Cardiac muscle cell (in vitro differentiated cells and primary cell): ENCODE measurements at regions not wholly inside any gene's neighbourhood (a gene's known extent, or its start where the extent isn't known, plus 50 kb on each side); places are given as distances from the start of the nearest gene placed in this dataset.
"Not testable (repeated sequence)": the region's sequence is repeated elsewhere in the genome, so short reads cannot be mapped to it uniquely, and the experiment has no call there.

ENCODE experiments used
- DNase-seq, 2 donors: peaks; one replicate each; pipeline versions ENCODE4 v3.0.0 to v3.0.0-alpha.2; 2010 to 2017; ENCODE audit warnings: low read depth in 1 of 2, low spot score in 1 of 2
- H3K27ac ChIP-seq: fragments of 200-600 bp; sonication (generic); 2 replicates; pipeline ENCODE4 v1.5.1; 2016
- H3K27me3 ChIP-seq: fragments of 200-600 bp; sonication (generic); 2 replicates; pipeline ENCODE4 v1.6.0; 2016; ENCODE audit warnings: control low read depth
- H3K36me3 ChIP-seq: fragments of 200-600 bp; sonication (generic); 2 replicates; pipeline ENCODE4 v1.5.1; 2016; ENCODE audit warnings: control low read depth
- H3K4me1 ChIP-seq: fragments of 200-600 bp; sonication (generic); 2 replicates; pipeline ENCODE4 v1.8.1; 2017; ENCODE audit warnings: low read depth, mild to moderate bottlenecking, mixed run types
- H3K4me3 ChIP-seq: fragments of 200-600 bp; sonication (generic); 2 replicates; pipeline ENCODE4 v1.5.1; 2016; ENCODE audit warnings: mild to moderate bottlenecking
- H3K9me3 ChIP-seq: fragments of 200-600 bp; sonication (generic); 2 replicates; pipeline ENCODE4 v1.5.1; 2017; ENCODE audit warnings: low read depth, mild to moderate bottlenecking, control low read depth
- TF ChIP-seq, protein P1 (sequence below): IDR thresholded peaks from 2 replicates; pipeline ENCODE4 v1.5.1; 2012; ENCODE audit warnings: low read depth, mild to moderate bottlenecking, low read length

DNA sequence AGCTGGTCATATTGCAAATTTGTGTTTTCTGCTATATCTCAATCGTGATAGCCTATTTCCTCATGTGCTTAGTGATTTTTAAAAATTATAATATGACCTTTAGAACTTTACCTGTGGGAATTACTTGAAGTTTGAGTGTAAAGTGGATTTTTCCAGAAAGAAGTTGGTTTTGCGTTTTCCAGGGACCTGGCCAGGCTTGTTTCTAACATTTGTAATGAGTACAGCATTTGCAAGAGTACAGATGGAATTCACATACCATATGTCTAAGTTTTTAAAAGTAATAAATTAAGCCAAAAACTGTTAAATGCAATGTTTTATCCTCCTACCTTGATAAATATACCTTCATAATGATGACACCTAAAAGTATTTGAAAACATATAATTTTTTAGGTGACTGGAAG lies 443.2 kb downstream of the REEP3 start:
- no peaks in the 10 kb centered on the region for H3K9me3 ChIP-seq
- TF ChIP-seq, protein P1, sequence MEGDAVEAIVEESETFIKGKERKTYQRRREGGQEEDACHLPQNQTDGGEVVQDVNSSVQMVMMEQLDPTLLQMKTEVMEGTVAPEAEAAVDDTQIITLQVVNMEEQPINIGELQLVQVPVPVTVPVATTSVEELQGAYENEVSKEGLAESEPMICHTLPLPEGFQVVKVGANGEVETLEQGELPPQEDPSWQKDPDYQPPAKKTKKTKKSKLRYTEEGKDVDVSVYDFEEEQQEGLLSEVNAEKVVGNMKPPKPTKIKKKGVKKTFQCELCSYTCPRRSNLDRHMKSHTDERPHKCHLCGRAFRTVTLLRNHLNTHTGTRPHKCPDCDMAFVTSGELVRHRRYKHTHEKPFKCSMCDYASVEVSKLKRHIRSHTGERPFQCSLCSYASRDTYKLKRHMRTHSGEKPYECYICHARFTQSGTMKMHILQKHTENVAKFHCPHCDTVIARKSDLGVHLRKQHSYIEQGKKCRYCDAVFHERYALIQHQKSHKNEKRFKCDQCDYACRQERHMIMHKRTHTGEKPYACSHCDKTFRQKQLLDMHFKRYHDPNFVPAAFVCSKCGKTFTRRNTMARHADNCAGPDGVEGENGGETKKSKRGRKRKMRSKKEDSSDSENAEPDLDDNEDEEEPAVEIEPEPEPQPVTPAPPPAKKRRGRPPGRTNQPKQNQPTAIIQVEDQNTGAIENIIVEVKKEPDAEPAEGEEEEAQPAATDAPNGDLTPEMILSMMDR, result no peak
- H3K4me3 ChIP-seq, result no peak overlapping the region
- no peak overlapping the region for H3K27ac ChIP-seq
- H3K27me3 ChIP-seq, result no peaks in the 10 kb centered on the region
- no peaks in the 10 kb centered on the region for H3K4me1 ChIP-seq
- no peak for DNase-seq
- H3K36me3 ChIP-seq, result no peaks in the 10 kb centered on the region

DNA sequence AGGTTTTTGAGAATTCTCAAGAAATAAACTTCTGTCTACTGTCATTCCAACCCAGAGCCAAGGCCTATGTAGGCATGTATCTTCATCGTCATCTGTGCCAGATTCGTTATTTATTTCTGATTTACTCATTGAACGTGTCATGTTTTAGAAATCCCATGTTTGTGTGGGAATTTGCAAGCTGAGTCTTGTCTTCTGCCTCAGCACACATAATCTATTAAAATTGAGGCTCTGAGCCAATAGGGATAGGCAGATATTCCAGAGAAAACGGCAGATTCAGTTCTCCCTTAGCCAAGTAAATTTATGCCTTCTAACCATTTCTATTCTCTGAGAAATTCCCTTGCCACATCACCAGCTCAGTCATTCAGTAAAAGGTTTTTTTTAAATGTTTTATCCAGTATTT lies 444.6 kb downstream of the REEP3 start:
- H3K27ac ChIP-seq, result no peak overlapping the region
- TF ChIP-seq, protein P1, result no peak
- no peaks in the 10 kb centered on the region for H3K36me3 ChIP-seq
- DNase-seq, result no peak
- H3K9me3 ChIP-seq, result no peaks in the 10 kb centered on the region
- no peaks in the 10 kb centered on the region for H3K4me1 ChIP-seq
- no peaks in the 10 kb centered on the region for H3K27me3 ChIP-seq
- H3K4me3 ChIP-seq, result no peak overlapping the region

DNA sequence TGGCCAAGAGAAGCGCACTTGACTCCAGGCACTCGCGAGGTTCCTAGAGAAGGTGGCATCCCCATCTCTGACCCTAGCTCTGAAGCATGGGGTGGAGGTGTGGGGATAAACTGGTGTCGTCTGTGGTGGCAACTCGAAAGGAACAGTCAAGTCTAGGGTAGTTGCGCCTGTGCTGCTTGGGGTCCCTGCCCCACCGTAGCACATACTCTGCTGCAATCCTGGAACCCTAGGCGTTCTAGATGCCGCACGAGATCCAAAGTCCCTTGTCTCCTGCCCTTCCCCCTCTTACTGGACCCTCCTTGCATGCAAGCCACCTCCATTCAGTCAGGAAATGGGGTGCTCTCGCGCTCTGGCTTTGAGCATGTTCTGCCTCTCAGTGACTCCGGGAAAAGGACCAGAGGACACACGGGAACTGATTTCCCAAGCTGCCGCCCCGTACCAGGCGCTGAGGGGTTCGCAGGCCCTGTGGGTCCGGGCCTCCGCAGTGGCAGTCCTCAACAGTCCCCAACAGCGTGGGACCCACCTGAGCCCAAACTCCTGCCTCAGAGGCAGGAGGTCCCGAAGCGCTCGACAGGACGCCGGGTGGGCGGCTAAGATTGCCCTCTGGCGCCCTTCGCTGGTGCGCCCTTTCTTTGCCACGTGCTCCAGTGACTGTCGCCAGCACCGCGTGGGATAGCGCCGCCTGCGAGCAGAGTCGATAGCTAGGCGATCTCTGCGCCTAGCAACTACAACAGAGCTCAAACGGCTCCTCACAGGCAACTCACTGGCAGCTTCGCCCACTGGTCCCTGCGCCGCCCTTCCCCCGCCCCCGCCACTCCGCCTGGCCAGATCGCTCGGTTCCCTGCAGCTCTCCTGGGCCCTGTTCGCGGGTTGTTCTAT lies 452.0 kb downstream of the REEP3 start:
- Histone ChIP-seq H3K27ac (no peak overlapping the region), H3K36me3 (no peaks in the 10 kb centered on the region), H3K27me3 (no peaks in the 10 kb centered on the region), H3K4me1 (no peaks in the 10 kb centered on the region), H3K9me3 (no peaks in the 10 kb centered on the region), H3K4me3 (no peak overlapping the region)
- no peak for DNase-seq
- TF ChIP-seq, protein P1, result no peak

DNA sequence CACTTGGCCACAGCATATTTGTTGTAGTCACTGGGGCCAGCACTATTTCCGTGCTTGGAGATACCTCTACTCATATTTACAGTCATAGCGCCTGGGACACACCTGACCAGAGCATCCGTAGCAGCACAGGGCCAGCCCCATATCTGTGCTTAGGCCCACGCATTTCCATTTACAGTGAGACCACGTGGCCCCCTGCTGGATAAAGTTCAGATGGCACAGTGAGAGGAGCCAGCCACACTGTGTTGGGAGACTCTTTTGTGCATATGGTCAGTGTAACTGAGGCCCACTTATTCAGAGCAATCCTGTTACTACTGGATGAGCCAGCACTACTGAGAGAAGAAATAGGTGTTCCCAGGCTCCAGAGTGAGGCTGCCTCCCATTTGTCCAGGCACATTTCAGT lies 455.3 kb downstream of the REEP3 start:
- Histone ChIP-seq H3K9me3 (no peaks in the 10 kb centered on the region), H3K36me3 (no peaks in the 10 kb centered on the region), H3K4me1 (no peaks in the 10 kb centered on the region), H3K27me3 (no peaks in the 10 kb centered on the region), H3K4me3 (no peak overlapping the region), H3K27ac (no peak overlapping the region)
- DNase-seq, result peak; percentile 56 to 74
- TF ChIP-seq, protein P1, result peak; percentile 72

DNA sequence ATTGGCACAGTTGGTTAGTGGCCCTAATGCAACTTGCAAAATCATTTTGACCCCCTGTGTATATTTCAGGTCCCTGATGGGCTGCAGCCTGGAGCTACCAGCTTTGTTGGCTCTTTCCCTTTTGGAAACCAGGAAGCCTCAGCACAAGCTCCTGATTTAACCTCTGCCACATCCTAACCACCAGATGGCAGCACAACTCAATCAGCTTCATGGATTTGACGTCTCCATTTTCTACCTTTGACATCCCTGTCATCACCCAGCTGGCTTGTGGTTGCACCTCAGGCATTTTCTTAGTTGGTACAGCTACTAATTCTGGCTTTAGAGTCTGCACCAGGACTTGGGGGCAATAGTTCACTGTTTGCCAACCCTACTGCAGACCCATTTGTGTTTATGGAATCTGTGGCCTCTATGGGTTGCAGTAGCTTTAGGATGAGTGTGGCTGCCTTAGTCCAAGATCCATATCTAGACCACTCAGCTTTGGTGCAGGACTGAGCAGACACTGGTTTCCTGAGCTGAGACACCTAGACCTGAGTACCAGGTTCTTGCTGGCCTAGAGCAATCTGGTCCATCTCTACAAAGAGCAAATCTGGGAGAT lies 456.2 kb downstream of the REEP3 start:
- Histone ChIP-seq H3K9me3 (no peaks in the 10 kb centered on the region), H3K4me1 (no peaks in the 10 kb centered on the region), H3K27me3 (no peaks in the 10 kb centered on the region), H3K4me3 (no peak overlapping the region), H3K36me3 (no peaks in the 10 kb centered on the region), H3K27ac (no peak overlapping the region)
- peak; percentile 51 to 60 for DNase-seq
- TF ChIP-seq, protein P1, result peak; percentile 70

DNA sequence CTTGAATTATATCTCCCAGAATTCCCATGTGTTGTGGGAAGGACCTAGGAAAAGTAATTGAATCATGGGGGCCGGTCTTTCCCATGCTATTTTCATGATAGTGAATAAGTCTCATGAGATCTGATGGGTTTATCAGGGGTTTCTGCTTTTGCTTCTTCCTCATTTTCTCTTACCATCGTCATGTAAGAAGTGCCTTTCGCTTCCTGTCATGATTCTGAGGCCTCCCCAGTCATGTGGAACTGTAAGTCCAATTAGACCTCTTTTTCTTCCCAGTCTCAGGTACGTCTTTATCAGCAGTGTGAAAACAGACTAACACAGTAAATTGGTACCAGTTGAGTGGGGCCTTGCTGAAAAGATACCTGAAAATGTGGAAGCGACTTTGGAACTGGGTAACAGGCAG lies 459.7 kb downstream of the REEP3 start:
- DNase-seq, H3K9me3 ChIP-seq, H3K27me3 ChIP-seq, H3K36me3 ChIP-seq, H3K4me3 ChIP-seq, H3K4me1 ChIP-seq, H3K27ac ChIP-seq: not testable (repeated sequence)

DNA sequence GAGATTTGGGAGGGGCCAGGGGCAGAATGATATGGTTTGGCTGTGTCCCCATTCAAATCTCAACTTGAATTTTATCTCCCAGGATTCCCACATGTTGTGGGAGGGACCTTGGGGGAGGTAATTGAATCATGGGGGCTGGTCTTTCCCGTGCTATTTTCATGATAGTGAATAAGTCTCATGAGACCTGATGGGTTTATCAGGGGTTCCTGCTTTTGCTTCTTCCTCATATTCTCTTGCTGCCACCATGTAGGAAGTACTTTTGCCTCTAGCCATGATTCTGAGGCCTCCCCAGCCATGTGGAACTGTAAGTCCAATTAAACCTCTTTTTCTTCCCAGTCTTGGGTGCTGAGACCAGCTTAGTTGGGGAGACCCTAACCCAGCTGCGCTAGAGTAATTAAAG lies 462.9 kb downstream of the REEP3 start:
- not testable (repeated sequence) for H3K36me3 ChIP-seq, H3K9me3 ChIP-seq, H3K4me3 ChIP-seq, H3K27ac ChIP-seq, H3K4me1 ChIP-seq, H3K27me3 ChIP-seq, DNase-seq
